ENCODE measurements at regions not wholly inside any gene's neighbourhood (a gene's known extent, or its start where the extent isn't known, plus 50 kb on each side); places are given as distances from the start of the nearest gene placed in this dataset.

DNA sequence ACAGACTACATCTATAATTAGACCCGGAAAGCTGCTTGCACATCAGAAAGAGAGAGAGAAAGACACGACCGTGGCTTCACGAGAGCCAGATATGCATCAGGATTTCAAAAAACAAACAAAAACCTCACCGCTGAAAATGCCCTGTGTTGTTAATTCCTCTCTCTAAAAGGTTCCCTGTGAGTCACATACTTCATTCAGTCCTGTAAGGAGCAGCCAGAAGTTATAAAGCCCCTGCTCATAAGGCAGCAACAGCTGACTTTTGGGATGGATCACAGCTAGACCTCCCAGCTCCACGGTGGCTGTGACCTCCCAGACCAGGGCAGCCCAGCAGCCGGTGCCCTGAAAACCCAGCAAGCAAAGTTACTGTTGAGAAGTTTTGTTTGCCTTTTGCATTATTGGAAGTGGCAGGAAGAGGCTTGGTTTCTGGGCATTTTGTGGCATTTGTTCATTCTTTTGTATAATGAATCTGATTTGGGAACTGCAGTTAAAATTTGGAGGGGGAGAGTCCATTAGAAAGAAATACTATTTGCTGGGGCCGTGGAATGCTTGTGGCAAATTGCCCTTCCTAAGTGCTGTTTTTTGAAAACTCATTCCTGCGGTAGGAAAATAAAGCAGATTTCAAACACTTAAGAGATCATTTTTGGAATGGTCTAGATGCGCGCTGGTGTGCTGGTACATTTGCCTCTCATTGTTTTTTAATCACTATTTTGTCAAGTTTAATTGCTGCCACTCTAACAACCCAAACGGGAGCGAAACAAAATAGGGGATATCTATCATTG, 520.4 kb downstream of the BCOR start:
- 27% methylated on average over 13 of the region's 13 CpGs for whole genome bisulfite sequencing (ENCODE audit: low lambda C conversion rate)
- Histone ChIP-seq H3K4me2 (no peak overlapping the region), H3K79me2 (ENCODE audit: insufficient read depth) (no peaks in the 10 kb centered on the region), H3F3A (replicated peaks; ENCODE audit: insufficient read depth) (no peaks in the 10 kb centered on the region), H3K4me3 (ENCODE audit: low read depth in 2 of 2, low read length in 1 of 2) (no peak overlapping the region), H2AFZ (ENCODE audit: low read depth) (no peak overlapping the region), H3K27me3 (ENCODE audit: insufficient read depth) (peaks cover 34% of the 10 kb centered on the region), H3K36me3 (replicated peaks in 1 of 2; ENCODE audit: control insufficient read depth in 1 of 2, insufficient read depth in 2 of 2, low read length in 1 of 2) (no peaks in the 10 kb centered on the region), H3K4me1 (ENCODE audit: control insufficient read depth in 1 of 2, insufficient read depth in 2 of 2, low read depth in 1 of 2, low read length in 1 of 2) (peaks cover 0 to 10% of the 10 kb centered on the region in 2 experiments; a peak in 1 of 4 replicates), H3K27ac (ENCODE audit: low read depth in 2 of 2, low read length in 1 of 2) (no peak overlapping the region), H3K9me2 (no peaks in the 10 kb centered on the region), H3K9ac (no peak overlapping the region), H3K9me3 (no peaks in the 10 kb centered on the region), H4K20me1 (ENCODE audit: insufficient read depth) (no peaks in the 10 kb centered on the region)
- CTCF ChIA-PET: no interaction called here
- DNase-seq: no peak
- POLR2A ChIA-PET: no interaction called here
- TF ChIP-seq GATA2 (CRISPR knock-in tag; IDR thresholded peaks at IDR 0.05) (no peak), RFX5 (IDR thresholded peaks at IDR 0.05; ENCODE audit: low read length) (no peak), JUND (IDR thresholded peaks at IDR 0.05) (no peak), ELF1 (IDR thresholded peaks at IDR 0.05) (no peak), NRF1 (IDR thresholded peaks at IDR 0.05; ENCODE audit: low read depth, low read length) (no peak), TCF12 (IDR thresholded peaks at IDR 0.05) (no peak), MEF2A (IDR thresholded peaks at IDR 0.05; ENCODE audit: borderline replicate concordance, low read depth) (no peak), RAD21 (IDR thresholded peaks at IDR 0.05; ENCODE audit: low read length) (no peak), SMC3 (IDR thresholded peaks at IDR 0.05; ENCODE audit: low read depth, low read length) (no peak), RCOR1 (IDR thresholded peaks at IDR 0.05; ENCODE audit: low read length) (no peak), CHD2 (IDR thresholded peaks at IDR 0.05; ENCODE audit: low read length, partially characterized antibody) (no peak)
- TF ChIP-seq, protein P1, sequence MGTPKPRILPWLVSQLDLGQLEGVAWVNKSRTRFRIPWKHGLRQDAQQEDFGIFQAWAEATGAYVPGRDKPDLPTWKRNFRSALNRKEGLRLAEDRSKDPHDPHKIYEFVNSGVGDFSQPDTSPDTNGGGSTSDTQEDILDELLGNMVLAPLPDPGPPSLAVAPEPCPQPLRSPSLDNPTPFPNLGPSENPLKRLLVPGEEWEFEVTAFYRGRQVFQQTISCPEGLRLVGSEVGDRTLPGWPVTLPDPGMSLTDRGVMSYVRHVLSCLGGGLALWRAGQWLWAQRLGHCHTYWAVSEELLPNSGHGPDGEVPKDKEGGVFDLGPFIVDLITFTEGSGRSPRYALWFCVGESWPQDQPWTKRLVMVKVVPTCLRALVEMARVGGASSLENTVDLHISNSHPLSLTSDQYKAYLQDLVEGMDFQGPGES (IDR thresholded peaks at IDR 0.05; ENCODE audit: low read depth, low read length): no peak
- TF ChIP-seq, protein P2, sequence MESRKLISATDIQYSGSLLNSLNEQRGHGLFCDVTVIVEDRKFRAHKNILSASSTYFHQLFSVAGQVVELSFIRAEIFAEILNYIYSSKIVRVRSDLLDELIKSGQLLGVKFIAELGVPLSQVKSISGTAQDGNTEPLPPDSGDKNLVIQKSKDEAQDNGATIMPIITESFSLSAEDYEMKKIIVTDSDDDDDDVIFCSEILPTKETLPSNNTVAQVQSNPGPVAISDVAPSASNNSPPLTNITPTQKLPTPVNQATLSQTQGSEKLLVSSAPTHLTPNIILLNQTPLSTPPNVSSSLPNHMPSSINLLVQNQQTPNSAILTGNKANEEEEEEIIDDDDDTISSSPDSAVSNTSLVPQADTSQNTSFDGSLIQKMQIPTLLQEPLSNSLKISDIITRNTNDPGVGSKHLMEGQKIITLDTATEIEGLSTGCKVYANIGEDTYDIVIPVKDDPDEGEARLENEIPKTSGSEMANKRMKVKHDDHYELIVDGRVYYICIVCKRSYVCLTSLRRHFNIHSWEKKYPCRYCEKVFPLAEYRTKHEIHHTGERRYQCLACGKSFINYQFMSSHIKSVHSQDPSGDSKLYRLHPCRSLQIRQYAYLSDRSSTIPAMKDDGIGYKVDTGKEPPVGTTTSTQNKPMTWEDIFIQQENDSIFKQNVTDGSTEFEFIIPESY (IDR thresholded peaks at IDR 0.05; ENCODE audit: borderline replicate concordance, low read depth): no peak
- TF ChIP-seq, protein P3, sequence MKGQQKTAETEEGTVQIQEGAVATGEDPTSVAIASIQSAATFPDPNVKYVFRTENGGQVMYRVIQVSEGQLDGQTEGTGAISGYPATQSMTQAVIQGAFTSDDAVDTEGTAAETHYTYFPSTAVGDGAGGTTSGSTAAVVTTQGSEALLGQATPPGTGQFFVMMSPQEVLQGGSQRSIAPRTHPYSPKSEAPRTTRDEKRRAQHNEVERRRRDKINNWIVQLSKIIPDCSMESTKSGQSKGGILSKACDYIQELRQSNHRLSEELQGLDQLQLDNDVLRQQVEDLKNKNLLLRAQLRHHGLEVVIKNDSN (IDR thresholded peaks at IDR 0.05; ENCODE audit: borderline replicate concordance, low read depth): no peak
- TF ChIP-seq, protein P4, sequence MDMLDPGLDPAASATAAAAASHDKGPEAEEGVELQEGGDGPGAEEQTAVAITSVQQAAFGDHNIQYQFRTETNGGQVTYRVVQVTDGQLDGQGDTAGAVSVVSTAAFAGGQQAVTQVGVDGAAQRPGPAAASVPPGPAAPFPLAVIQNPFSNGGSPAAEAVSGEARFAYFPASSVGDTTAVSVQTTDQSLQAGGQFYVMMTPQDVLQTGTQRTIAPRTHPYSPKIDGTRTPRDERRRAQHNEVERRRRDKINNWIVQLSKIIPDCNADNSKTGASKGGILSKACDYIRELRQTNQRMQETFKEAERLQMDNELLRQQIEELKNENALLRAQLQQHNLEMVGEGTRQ (IDR thresholded peaks at IDR 0.05; ENCODE audit: borderline replicate concordance, low read depth, low read length): no peak
